MV-4-11 (cell line): ENCODE measurements at regions not wholly inside any gene's neighbourhood (a gene's known extent, or its start where the extent isn't known, plus 50 kb on each side); places are given as distances from the start of the nearest gene placed in this dataset.
"Not testable (repeated sequence)": the region's sequence is repeated elsewhere in the genome, so short reads cannot be mapped to it uniquely, and the experiment has no call there.

Experiments used
- DNase-seq: peaks from one replicate; lab custom pipeline; 2025; lab: John Stamatoyannopoulos, UW

DNA sequence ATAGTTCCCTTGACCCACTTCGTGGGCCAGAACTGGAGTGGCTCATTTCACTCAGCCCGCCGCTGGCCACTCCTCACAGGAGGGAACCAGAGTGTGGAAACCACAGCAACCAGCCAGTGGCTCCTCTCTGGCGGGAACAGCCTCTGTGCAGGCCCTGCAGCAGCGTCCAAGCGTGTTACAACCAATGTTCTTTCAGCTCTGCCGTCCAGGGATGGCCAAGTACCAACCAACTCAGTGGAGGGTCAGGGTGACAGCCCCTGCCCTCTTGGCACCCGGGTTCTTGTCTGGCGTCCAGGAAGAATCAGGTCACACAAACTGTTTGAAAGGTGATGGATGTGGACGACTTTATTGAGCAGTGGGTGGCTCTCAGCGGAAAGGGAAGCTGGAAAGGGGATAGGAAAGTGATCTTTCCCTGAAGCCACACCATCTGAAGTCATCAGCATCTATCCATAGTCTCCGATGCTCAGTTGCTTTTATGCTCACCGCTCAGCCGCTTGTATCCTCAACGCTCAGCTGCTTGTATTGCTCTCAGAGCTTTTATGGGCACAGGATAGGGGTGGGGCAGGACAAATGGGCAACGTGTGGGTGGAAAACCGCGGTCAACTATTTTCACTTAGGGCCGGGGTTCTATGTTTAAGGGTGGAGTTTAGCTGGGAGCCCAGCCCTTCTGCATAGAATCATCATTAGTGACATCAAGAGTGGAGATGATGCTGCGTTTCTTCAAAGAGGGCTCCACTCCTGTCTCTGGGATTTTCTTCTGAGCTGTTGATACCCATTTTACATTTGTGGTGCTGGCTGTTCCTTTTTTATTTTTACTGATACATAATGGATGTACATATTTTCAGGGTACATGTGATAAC lies 250.2 kb downstream of the RRAGC start:
- DNase-seq, result no peak

DNA sequence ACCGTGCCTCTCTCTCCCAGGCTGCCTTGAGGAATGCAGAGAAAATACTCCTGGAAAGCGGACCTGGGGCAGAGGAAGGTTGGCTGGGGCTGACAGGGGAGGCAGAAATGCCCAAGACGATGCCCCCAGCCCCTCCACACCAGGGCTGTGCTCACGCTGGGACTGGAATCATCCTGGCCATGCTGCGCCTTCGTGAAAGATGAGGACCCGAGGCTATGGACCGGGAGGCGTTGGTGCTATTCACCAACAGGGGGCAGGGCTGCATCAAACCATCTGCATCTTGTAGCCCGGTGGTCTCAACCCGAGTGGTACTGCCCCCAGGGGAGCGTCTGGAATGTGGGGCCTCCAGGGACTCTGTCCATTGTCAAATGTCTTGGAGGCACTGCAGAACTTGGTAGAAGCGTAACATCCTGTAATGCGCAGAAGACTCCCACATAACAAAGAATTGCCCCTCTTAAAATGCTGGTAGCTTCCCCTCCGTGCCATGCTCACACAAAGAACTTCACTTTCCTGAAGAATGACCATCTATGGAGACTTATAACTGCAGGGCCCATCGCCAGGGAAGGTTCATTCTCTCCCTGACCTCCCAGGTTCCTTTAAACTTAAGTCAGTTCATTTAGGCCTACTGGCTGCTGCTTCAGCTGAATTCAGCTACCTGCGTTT lies 251.2 kb downstream of the RRAGC start:
- no peak for DNase-seq

DNA sequence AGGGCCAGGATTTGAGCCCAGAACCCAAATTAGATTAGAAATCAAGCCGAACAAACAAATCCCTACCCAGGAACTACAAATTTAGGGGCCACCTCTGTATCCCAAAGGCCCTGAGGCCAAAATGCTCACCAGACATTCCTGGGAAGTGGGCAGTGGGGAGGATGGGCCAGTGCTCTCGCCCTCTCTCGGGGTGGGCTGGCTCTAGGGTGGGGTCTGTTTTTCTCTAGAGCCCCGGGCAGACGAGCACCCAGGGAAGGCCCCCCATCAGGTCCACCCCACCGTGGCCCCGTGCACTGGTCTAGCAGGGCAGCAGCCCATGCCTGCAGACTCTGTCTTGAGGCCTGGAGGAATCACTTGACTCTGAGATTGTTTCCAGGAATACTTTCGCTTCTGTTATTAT lies 252.0 kb downstream of the RRAGC start:
- no peak for DNase-seq

DNA sequence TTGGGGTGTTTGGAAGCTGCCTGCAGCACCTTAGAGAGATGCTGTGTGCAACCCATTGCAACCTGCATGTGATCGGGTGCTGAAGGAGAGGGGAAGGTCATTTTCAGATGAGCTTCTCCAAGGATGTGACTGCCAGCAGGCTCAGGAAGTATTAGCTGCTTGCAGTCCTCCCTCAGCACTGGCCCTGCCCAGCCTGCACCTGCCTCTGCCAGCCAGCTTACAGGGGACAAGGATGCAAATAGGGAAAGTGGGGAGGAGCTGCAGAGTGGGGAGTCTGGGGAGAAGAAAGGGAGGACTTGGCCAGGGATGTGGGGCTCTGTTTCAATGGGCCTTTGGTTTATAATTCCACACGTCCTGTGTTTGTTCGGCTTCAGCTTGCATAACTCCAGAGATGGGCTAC lies 254.5 kb downstream of the RRAGC start:
- no peak for DNase-seq

DNA sequence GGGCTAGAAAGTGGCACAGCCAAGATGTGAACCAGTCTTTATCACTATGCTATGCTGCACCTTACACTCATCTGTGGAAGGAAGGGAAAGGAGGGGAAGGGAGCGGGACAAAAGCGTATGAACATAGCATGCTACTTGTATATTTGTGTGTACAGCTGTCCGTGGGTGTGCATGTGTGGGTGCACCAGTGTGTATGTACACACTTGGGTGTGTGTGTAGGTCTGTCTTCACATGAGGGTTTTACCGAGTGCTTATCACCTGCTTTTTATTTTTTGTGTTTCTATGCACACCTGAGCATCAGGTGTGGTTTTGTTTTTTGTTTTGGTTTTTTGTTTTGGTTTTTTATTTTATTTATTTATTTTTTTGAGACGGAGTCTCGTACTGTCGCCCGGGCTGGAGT lies 255.7 kb downstream of the RRAGC start:
- no peak for DNase-seq

DNA sequence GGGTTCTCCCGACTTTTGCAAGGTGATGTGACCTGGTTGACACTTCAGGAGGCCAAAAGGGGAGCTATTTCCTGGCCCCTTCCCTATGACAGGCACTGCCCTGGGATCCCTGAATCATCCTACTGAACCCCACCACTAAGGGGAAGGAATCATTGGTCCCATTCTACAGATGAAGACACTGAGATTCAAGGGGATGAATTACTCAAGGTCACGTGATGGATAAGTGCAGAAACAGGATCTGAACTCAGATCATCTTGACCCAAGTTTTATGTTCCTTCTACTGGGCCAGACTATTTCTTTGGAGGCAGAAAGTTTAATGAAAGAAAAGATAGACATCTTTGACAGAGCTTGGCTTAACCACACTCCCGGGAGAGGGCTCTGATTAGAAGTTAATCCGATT lies 258.7 kb downstream of the RRAGC start:
- no peak for DNase-seq

DNA sequence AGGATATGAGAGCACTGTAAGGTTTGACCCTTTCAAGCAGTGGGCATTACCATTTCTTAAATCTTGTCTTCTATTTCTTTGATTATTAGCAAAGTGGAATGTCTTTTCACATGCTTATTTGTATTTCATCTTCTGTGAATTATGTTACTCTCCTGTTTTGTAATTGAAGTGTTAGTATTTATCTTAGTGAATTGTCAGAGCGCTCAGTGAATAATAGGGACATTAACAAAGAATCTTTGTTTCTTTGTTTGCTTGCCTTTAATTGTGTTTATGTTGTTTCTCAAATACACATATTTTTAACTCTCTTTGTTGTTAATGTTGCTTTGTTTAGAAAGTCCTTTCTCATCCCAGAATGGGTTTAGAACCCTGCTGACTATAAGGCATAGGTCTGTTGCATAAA lies 259.3 kb downstream of the RRAGC start:
- DNase-seq, result no peak

DNA sequence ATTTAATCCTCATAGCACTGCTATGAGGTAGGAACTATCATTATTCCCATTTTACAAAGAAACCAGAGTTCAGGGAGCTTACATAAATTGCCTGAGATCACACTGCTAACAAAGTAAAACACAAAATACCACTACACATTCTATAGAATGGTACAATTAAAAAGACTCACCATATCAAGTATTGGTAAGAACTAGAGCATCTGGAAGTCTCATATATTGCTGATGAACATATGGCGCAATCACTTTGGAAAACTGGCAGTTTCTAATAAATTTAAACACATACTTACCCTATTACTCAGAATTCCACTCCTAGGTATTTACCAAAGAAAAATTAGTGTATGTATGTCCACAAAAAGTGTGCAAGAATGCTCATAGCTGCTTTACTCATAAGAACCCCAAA lies 261.5 kb downstream of the RRAGC start:
- no peak for DNase-seq

DNA sequence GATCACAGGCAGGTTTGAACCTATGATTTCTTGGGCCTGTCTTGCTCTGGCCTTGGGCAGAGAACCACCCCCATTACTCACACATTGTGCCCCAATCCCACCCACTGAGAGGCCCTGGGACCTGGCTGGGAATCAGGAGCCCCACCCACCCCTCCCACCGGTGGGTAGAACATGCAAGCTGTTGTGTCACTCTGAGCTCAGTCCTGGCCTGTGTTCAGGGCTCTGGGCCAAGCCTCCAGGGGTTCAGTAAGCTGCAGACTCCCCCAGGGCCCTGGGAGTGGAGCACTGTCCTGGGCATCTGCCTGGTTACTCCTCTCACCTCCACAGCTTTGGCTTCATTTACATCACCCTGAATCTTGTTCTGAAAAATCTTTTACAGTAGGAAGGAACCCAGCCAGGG lies 270.5 kb downstream of the RRAGC start:
- DNase-seq, result no peak

DNA sequence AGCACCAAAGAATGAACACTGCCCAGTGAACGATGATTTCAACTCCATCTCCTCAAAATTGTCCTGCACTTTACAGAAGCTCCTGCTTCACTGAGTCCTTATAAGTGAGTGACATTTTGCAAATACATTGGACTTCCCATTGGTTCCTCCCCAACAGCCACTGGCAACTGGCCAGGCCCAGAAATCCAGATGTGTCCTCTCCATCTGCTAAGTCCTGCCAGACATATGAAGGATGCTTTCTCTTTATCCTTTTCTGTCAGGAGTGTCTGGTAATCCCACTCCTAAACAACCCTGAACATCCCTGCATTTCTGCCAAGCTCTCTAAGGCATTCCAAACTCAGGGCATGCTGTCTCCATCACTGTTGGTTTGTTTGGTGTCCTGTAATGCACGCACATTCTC lies 271.8 kb downstream of the RRAGC start:
- DNase-seq, result no peak

DNA sequence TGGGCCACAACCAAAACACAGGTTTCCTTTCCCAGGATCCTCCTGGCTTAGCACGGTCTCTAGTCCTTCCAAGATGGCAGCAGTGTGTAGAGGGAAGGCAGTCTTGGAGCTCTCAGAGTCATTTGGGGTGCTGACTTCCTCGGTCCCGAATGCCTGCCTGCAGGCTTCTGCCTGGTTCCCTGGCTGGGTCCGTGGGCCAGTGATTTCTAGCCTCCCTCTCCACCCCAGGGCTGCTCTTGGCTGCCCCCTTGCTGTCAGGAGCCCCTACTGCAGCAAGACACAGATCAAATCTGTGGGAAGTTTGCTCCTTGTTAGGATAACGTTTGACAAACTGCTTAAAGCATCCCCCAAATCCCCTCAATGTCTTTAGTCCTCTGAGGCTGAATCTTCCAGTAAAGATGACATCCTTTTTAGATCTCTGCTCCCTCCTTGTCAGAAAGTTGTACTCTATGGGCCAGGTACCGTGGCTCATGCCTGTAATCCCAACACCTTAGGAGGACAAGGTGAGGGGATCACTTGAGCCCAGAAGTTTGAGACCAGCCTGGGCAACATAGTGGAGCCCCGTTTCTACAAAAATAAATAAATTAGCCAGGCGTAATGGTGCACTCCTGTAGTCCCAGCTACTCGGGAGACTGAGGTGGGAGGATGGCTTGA lies 272.5 kb downstream of the RRAGC start:
- no peak for DNase-seq

DNA sequence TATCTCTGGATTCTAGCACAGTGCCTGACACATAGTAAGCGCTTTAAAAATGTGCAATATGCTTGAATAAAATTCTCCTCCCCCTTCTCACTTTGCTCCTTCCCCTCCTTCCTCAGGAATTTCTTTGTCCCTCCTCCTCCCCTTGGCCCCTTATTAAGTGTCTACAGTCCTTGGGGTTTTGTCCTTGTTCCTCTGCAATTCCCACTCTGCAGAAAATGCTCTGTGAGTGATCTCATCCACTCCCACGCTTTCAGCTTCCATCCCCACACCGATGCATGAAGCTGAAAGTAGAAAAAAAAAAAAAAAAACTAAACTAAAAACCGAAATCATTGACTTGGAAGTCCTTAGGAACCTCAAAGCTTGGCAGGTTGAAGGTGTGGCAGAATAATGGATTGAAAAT lies 273.6 kb downstream of the RRAGC start:
- DNase-seq, result no peak

DNA sequence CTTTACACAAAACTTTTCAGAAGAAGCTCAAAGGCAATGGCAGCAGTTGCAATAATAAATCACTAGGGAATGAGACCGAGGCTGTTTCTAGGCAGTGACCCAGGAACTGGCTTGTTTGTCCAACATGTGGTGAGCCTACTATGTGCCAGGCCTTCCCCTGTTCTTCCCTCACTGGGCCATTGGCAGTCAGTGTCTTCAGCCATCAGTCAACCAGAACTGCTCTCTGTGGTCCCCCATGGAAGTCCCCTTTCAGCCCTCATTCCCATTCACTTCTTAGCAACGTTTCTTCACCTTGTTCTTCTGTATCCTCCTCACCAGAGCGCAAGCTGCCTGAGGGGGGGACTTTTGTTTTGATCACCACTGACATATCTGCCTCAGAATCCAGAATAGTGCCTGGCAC lies 274.1 kb downstream of the RRAGC start:
- DNase-seq, result no peak

DNA sequence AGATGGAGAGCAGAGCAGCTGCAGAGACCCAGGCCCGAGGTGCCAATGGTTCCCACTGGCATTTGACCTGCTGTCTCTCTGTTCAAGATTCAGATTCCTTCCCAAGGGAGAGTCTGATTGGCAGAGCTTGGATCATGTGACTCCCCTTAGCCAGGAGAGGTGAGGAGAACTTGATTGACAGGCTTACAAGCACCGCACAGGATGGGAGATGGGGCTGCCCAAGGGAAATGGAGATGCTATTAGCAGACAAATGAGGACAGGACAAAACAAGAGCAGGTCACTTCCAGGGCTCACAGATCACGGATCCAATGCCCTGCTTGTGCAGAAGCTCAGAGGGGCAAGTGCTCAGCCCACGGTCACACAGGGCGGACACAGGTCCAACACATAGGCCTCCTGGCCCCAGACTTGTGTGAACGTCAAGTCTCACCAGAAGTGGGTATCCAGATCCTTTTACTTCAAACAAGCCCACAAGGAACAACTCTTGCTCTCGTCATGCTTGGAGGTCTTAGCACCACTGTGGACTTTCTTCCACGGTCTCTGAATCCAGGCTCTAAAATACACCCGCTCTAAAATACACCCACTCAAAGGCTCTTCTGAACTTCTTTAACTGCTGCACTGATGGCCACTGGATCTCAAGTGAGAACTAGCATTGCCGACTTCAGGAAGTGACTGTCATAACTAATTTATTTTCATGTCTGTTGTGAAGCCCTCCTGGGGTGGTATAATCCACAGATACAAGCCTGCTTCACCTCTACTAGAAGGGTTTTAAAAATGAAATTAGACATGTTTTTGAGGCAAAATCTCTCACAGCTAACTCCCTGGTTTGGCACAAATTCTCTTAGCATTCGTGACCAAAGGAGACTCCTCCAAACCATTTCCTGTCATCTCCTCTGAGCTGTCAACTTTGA lies 274.9 kb downstream of the RRAGC start:
- no peak for DNase-seq

DNA sequence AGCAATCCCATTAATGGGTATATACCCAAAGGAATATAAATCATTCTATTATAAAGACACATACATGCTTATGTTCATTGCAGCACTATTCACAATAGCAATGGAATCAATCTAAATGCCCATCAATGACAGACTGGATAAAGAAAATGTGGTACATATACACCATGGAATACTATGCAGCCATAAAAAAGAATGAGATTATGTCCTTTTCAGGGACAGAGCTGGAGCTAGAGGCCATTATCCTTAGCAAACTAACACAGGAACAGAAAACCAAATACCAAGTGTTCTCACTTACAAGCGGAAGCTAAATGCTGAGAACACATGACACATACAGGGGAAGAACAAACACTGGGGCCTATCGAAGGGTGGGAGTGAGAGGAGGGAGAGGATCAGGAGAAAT lies 276.3 kb downstream of the RRAGC start:
- DNase-seq, result not testable (repeated sequence)

DNA sequence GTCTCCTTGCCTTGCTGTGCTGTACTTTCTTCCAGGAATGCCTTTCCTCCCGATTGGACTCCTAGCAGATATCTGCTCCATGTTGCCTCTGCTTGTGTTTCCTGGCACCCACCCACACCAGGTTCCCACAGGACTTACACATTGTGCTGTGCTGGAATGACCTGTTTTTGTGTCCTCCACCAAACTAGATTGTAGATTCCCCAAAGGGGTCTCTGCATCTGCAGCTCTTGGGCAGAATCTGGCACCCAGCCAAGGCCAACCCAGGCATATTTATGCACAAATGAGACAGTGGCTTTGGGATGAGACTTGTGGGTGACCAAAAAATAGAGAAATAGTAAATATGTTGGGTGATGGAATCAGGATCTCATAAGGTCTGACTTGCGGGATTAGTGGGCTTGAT lies 278.2 kb downstream of the RRAGC start:
- DNase-seq, result no peak

DNA sequence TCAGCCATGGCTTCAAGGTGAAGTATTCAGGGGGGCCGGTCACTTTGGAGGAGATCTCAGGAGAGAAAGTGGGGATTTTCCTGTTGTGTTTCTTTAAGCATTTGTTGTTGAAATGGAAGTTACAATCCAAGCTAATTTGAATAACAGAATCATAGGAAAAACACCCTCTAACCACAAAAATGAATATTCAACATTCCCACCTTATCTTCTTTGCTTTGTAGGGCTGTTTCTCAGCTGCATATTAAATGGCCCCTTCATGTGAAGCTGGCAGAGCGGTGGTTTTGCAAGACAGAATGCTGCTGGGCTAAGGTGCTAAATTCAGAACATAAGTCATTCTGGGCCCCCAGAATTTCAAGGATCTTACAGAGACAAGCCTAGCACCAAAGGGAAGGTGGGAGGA lies 279.0 kb downstream of the RRAGC start:
- no peak for DNase-seq

DNA sequence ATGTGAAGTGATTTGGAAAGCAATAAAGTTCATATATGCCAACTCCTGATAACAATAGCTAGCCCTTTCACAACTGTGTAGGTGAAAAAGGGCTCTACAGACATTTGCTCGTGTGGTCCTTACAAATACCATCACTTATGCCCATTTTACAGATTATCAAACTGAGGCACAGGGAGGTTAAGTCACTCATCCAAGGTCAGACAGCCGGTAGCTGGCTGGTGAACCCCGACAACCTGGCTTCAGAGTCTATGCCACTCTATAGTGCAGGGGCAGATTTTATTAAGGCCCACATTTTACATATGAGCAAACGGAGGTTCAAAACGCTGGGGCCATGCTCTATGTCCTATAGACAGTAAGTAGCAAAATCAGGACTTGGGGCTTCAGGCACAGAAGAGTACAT lies 280.5 kb downstream of the RRAGC start:
- DNase-seq, result no peak

DNA sequence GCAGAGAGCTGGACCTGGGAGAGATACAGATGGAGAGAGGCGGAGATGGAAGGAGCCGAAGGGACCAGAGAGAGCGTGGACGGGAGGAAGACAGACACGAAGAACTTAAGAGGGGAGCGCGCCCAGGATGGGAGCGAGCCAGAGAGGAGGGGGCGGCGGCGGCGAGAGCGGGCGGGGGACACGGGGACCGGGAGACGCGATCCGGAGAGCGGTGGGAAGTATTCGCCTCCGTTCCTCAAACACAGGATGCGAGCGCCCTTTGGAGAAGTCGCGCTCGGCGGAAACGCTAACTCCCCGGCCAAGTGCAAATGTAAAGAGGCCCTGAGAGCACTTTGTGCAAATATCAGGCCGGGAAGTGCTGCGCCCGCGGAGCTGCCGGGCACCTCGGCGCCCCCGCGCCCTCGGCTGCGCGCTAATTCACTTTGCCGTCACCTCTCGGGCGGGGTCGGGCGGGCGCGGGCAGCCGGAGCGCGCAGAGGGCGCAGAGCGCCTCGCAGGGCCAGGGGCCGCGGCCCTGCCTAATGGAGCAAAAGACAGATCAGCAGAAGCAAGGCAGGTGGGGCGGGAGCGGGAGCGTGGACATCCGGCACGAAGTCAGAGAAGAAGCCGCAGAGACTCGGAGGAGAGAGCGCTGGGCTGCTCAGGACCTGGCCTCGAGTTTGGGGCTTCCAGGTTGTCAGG lies 281.2 kb downstream of the RRAGC start:
- no peak for DNase-seq

DNA sequence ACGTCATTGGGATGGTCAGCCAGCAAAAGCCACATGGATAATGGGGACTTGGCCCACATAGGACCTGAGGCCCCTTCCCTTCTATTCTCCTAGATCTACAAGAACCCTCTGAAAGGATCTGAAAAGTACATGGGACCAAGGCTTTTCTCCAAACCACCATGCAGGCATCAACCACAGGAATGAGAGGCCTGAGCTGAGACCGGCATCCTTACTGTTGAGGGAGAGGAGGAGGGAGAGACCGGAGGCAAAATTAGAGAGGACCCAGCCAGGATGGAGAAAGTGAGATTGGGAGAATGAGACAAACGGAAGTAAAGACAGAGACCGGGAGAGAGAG lies 281.7 kb downstream of the RRAGC start:
- DNase-seq, result no peak

DNA sequence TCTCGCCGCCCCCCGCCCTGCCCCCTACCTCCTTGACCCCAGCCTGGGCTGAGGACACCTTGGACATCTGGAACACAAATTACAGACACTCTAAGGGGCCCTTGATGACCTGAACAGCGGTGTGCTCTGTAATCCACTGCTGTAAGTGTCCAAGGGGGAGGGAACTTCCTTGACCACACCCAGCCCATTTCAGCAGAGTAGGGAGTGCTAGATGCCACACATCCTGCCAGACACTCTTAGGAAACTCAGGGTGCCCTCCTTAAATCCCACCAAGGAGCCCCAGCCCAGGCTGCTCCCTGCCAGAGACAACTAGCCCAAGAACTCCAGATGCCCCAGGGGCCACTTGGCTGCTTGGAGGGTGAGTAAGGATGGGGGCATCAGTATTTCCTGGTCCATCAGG lies 282.2 kb downstream of the RRAGC start:
- no peak for DNase-seq

DNA sequence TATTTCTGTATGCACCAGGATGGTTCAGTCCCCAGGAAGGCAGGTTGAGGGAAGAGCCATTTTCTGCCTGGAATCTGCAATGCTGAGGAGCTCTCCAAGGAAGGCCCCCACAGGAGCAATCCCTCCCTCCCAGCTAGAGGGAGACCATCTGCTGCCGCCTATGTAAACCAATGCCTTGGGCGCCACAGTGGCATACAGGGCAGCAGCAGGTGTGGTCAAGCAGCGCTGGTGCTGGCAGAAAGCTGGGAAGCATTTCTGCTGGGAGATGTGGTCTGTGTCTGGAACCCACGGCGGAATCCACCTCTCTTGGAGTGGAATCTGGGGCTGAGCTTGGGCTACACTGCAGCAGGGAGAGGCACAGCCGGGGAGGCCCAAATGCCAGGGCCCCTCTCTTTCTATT lies 283.3 kb downstream of the RRAGC start:
- no peak for DNase-seq
